ENCODE measurements at regions not wholly inside any gene's neighbourhood (a gene's known extent, or its start where the extent isn't known, plus 50 kb on each side); places are given as distances from the start of the nearest gene placed in this dataset.

DNA sequence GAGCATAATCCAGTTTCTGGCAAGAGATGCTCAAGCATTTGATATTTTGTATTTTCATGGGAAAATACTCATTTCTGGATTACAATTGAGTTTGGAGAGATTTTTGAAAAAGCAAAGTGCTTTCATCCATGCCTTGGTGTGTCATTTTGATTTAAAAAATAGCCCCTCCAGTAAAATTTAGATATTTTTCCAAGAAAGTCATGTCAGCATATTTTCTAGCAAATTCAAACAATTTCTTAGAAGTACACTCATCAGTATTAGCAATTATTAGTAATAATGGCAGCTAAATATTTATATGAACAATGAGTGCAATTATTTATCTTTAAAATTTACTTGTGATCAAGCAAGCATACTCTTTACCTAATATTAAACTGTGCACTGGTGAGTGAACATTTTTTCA is 102.2 kb upstream of the TMEM161B start:
- no peaks in the 10 kb centered on the region for H3K79me2 ChIP-seq (ENCODE audit: control insufficient read depth, insufficient read depth, low read length)
- H2AFZ ChIP-seq (ENCODE audit: low read length), result no peak overlapping the region
- H3K27me3 ChIP-seq (ENCODE audit: control insufficient read depth, insufficient read depth, low read length), result no peaks in the 10 kb centered on the region
- no peak for TF ChIP-seq EZH2 (IDR thresholded peaks at IDR 0.05; ENCODE audit: low read length, missing control alignments)
- TF ChIP-seq, protein P1, sequence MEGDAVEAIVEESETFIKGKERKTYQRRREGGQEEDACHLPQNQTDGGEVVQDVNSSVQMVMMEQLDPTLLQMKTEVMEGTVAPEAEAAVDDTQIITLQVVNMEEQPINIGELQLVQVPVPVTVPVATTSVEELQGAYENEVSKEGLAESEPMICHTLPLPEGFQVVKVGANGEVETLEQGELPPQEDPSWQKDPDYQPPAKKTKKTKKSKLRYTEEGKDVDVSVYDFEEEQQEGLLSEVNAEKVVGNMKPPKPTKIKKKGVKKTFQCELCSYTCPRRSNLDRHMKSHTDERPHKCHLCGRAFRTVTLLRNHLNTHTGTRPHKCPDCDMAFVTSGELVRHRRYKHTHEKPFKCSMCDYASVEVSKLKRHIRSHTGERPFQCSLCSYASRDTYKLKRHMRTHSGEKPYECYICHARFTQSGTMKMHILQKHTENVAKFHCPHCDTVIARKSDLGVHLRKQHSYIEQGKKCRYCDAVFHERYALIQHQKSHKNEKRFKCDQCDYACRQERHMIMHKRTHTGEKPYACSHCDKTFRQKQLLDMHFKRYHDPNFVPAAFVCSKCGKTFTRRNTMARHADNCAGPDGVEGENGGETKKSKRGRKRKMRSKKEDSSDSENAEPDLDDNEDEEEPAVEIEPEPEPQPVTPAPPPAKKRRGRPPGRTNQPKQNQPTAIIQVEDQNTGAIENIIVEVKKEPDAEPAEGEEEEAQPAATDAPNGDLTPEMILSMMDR (conservative IDR thresholded peaks at IDR 0.05 in 1 of 2, IDR thresholded peaks at IDR 0.05 in 1 of 2; ENCODE audit: low read depth in 1 of 2, low read length in 2 of 2), result no peak
- H3K4me2 ChIP-seq (ENCODE audit: extremely low read depth, insufficient read depth, low read length), result no peak overlapping the region
- no peaks in the 10 kb centered on the region for H4K20me1 ChIP-seq (ENCODE audit: control insufficient read depth, extremely low read depth, insufficient read depth, low read length)
- H3K9me3 ChIP-seq (ENCODE audit: control insufficient read depth, insufficient read depth, low read depth, low read length), result no peaks in the 10 kb centered on the region
- H3K4me3 ChIP-seq (replicated peaks in 1 of 4; ENCODE audit: control extremely low read depth in 1 of 4, insufficient read depth in 1 of 4, low read depth in 3 of 4, low read length in 4 of 4), result no peak overlapping the region
- H3K4me1 ChIP-seq (ENCODE audit: control insufficient read depth, extremely low read depth, insufficient read depth, low read length), result no peaks in the 10 kb centered on the region
- no peak overlapping the region for H3K9ac ChIP-seq (ENCODE audit: insufficient read depth, low read length)
- no peak for DNase-seq (ENCODE audit: low read depth in 2 of 2)
- H3K27ac ChIP-seq (ENCODE audit: insufficient read depth, low read length), result no peak overlapping the region
- no peaks in the 10 kb centered on the region for H3K36me3 ChIP-seq (ENCODE audit: control insufficient read depth, insufficient read depth, low read length)

DNA sequence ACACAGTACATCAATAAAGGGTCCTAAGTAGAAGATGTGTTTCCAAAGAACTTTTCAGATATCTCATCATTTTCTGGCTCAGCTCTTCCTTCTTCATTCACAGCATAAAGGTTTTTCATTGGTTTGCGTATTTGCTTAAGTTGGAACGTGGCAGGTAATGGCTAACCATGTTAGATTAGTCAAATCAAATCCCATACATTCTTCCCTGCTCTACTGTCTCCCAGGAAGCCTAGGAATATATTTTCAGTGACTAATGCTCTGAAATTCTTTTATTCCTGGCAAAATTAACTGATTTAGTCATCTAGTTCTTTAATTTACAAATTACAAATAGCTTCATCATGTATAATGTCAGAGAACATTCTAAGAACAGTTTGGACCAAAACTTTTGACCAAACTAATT is 99.6 kb upstream of the TMEM161B start:
- no peak for TF ChIP-seq EZH2 (IDR thresholded peaks at IDR 0.05; ENCODE audit: low read length, missing control alignments)
- TF ChIP-seq, protein P1 (conservative IDR thresholded peaks at IDR 0.05 in 1 of 2, IDR thresholded peaks at IDR 0.05 in 1 of 2; ENCODE audit: low read depth in 1 of 2, low read length in 2 of 2), result no peak
- H3K27me3 ChIP-seq (ENCODE audit: control insufficient read depth, insufficient read depth, low read length), result no peaks in the 10 kb centered on the region
- H3K36me3 ChIP-seq (ENCODE audit: control insufficient read depth, insufficient read depth, low read length), result no peaks in the 10 kb centered on the region
- H4K20me1 ChIP-seq (ENCODE audit: control insufficient read depth, extremely low read depth, insufficient read depth, low read length), result no peaks in the 10 kb centered on the region
- H3K9me3 ChIP-seq (ENCODE audit: control insufficient read depth, insufficient read depth, low read depth, low read length), result no peaks in the 10 kb centered on the region
- no peaks in the 10 kb centered on the region for H3K79me2 ChIP-seq (ENCODE audit: control insufficient read depth, insufficient read depth, low read length)
- H3K4me3 ChIP-seq (replicated peaks in 1 of 4; ENCODE audit: control extremely low read depth in 1 of 4, insufficient read depth in 1 of 4, low read depth in 3 of 4, low read length in 4 of 4), result no peak overlapping the region
- DNase-seq (ENCODE audit: low read depth in 2 of 2), result peak in 1 of 2 donors; percentile 70
- H3K9ac ChIP-seq (ENCODE audit: insufficient read depth, low read length), result no peak overlapping the region
- no peaks in the 10 kb centered on the region for H3K4me1 ChIP-seq (ENCODE audit: control insufficient read depth, extremely low read depth, insufficient read depth, low read length)
- no peak overlapping the region for H3K27ac ChIP-seq (ENCODE audit: insufficient read depth, low read length)
- H3K4me2 ChIP-seq (ENCODE audit: extremely low read depth, insufficient read depth, low read length), result no peak overlapping the region
- H2AFZ ChIP-seq (ENCODE audit: low read length), result no peak overlapping the region

- TF ChIP-seq, protein P1 (conservative IDR thresholded peaks at IDR 0.05 in 1 of 2, IDR thresholded peaks at IDR 0.05 in 1 of 2; ENCODE audit: low read depth in 1 of 2, low read length in 2 of 2), result no peak
- TF ChIP-seq EZH2 (IDR thresholded peaks at IDR 0.05; ENCODE audit: low read length, missing control alignments), result no peak
These were observed 96.3 kb upstream of the TMEM161B start for GRCh38 chr5:88364991-88365390.

More at GRCh38 chr5:88364991-88365390, 96.3 kb upstream of the TMEM161B start:
- Histone ChIP-seq H3K27me3 (ENCODE audit: control insufficient read depth, insufficient read depth, low read length) (no peaks in the 10 kb centered on the region), H3K9me3 (ENCODE audit: control insufficient read depth, insufficient read depth, low read depth, low read length) (no peaks in the 10 kb centered on the region), H3K36me3 (ENCODE audit: control insufficient read depth, insufficient read depth, low read length) (no peaks in the 10 kb centered on the region), H3K79me2 (ENCODE audit: control insufficient read depth, insufficient read depth, low read length) (no peaks in the 10 kb centered on the region), H3K4me2 (ENCODE audit: extremely low read depth, insufficient read depth, low read length) (no peak overlapping the region), H2AFZ (ENCODE audit: low read length) (no peak overlapping the region), H3K4me1 (ENCODE audit: control insufficient read depth, extremely low read depth, insufficient read depth, low read length) (no peaks in the 10 kb centered on the region), H3K4me3 (replicated peaks in 1 of 4; ENCODE audit: control extremely low read depth in 1 of 4, insufficient read depth in 1 of 4, low read depth in 3 of 4, low read length in 4 of 4) (no peak overlapping the region), H3K27ac (ENCODE audit: insufficient read depth, low read length) (no peak overlapping the region), H4K20me1 (ENCODE audit: control insufficient read depth, extremely low read depth, insufficient read depth, low read length) (no peaks in the 10 kb centered on the region), H3K9ac (ENCODE audit: insufficient read depth, low read length) (no peak overlapping the region)
- no peak for DNase-seq (ENCODE audit: low read depth in 2 of 2)

All from fibroblast of lung (primary cell).